GM21717 (cell line): ENCODE measurements at regions not wholly inside any gene's neighbourhood (a gene's known extent, or its start where the extent isn't known, plus 50 kb on each side); places are given as distances from the start of the nearest gene placed in this dataset.
"Not testable (repeated sequence)": the region's sequence is repeated elsewhere in the genome, so short reads cannot be mapped to it uniquely, and the experiment has no call there.

Source experiments
- ATAC-seq: cut with Tn5 transposase; IDR thresholded peaks from one replicate; pipeline ENCODE4 v1.9.1; 2021; ENCODE audit warnings: mild to moderate bottlenecking, moderate library complexity; ENCODE audit not compliant: unreplicated experiment

DNA sequence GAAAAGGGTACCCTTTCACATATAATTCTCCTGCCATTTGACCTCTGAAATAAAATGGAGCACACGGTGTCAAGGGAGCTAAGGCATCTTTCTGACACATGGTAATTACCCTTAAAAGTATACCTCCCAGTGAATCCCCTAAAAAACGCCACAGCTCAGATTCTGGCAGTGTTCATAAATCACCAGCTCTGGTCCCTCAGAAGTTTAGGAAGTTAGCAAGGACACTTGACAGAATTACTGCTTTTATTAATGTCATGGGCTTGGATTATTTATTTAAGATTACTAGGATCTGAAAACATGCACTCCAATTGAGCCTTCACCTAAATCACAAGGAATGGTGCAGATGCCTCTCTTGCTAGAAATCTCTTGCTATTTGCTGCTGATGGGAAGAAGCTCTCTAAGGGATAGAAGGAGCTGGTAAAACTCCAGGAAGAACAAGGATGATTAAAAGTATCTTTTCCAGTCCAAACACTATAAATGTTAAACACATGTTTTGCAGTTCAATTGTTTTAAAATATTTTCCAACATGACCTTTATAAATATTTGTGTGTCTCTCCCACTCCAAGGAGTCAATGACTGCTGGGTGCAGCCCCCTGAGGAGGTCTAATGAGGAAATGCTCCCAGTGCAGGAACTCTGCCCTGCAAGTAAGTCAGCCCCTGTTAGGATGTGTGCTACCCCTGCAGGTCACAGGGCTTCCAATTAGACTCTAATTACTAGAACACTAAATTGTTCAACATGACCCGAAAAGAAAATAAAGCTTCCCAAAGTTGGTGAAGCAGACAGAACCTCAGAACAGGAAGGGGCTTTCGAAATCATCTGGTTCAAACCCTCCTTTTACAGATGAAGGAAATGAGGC is 230.3 kb downstream of the TFAP2A start:
- no peak for ATAC-seq

DNA sequence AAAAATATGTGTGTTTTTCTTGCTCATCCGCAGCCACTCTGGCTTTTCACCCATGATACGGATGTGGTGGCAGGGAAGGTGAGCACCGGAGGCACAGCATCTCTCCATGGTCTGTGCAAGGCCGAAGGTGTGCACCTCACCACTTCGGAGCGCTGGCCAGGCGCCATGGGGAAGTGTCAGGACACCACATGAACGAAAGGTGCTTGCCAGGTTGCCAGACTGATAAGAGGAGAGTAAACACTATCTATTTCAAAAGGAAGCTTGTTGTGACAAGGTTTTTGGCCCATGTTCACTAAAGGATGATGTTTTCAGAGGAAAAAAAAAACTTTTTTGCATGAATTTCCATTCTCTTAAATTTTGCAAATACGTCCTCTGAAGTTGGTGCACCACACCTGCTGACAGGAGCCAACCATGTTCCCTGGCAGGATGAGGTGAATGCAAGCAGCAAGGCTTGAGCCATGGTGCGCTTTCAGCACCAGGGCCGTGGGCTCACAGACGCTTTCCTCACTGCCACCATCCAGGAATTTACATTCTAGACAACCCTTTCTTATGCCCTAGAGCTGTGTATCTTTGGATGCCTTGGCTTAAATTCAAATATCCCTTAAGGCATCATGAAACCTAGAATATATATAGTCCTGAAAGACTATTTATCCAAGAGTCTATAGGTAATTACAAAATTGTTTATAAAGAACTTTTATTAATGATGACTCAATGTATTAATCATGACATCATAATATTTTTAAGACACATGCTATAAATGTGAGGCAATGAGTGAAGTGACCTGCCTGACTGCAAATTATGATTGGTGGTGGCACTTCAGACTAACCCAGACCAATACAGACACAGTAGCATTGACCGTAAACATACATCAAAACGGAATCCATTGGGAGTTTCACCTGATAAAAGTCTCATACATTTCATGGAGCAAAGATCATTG is 234.5 kb downstream of the TFAP2A start:
- ATAC-seq, result no peak

DNA sequence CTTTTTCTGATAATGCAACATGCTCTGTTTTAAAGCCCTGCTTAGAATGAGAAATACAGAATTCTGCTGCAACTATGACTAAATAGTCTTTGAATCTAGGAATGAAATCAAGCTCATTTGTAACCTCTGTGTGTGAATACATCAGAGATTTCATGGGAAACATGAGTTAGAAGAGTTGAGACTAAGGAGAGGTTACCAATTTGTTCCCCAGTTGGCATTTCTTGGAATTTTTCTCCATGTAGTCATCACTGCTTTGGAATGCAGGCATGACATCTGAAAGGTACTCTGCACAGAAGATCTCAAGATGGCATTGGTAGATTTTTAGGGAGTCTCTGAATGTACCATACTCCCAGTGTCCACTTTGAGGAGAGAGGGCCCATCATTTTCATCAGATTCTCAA is 237.2 kb downstream of the TFAP2A start:
- ATAC-seq, result no peak

DNA sequence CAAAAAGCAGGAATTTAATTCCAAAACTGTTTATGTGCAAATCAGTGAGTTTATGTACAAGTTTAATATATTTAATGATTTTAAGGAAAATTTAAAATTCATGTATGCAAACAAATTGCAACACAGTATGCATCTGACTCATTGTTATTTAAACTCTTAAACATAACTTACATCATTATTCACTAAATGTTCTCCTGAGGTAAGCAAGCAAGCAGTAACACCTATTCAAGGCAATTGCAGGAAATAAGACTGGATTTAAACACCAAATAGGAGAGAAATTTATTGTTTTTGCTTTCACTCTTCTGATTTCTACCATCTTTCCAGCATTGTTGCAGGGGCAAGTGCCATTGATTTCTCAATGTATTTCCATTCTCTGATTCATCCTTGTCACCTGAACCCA is 239.5 kb downstream of the TFAP2A start:
- no peak for ATAC-seq

GRCh38 chr6:10174761-10175160 is 240.1 kb downstream of the TFAP2A start:
- ATAC-seq, result no peak

DNA sequence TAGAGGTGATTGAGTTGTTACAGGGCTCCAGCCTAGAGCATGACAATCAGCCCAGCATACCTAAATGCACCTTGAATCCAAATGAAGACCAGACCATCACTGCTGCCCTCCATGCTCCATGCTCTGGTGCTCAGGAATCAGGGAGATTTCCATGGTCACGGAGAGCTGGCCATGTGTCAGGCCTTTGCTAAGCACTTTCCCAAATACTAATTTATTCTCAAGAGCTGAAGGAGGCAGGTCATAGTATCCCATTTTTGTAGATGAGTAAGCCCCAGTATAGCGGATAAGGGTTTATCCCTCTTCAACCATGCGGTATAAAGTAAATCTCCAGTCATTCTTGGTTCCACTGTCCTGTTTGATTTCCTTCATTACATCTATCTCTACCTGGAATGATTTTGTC is 240.8 kb downstream of the TFAP2A start:
- ATAC-seq, result no peak

DNA sequence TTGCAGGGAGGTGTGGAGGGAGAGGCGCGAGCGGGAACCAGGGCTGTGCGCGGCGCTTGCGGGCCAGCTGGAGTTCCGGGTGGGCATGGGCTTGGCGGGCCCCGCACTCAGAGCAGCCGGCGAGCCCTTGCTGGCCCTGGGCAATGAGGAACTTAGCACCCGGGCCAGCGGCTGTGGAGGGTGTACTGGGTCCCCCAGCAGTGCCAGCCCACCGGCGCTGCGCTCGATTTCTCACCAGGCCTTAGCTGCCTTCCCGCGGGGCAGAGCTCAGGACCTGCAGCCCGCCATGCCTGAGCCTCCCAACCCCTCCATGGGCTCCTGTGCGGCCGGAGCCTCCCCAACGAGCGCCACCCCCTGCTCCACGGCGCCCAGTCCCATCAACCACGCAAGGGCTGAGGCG is 243.2 kb downstream of the TFAP2A start:
- ATAC-seq, result not testable (repeated sequence)

DNA sequence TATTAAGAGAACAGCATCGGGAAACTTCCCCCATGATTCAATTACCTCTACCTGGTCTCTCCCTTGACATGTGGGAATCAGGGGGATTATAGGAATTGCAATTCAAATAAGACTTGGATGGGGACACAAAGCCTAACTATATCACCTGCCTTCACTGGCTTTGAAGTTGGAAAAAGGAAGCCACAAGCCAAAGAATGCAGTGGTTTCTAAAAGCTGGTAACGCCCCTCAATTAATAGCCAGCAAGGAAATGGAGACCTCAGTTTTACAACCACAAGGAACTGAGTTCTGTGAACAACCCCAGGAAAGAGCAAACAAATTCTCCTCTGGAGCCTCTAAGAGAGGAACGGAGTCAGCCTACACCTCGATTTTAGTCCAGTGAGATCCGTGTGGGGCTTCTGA is 244.1 kb downstream of the TFAP2A start:
- ATAC-seq, result no peak

DNA sequence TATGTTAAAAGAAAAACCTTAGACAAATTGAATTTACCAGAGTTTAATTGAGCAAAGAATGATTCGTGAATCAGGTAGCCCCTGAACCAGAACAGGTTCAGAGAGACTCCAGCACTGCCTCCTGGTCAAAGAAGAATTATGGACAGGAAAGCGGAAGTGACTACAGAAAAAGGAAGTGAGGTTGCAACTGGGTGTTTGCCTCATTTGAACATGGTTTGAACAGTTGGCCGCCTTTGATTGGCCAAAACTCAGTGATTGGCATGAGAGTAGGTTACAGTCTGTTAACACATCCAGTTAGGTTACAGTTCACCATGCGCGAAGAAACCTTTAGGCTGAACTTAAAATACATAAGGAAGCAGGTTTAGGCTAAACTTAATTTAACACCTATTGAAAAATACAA is 248.8 kb downstream of the TFAP2A start:
- no peak for ATAC-seq

GRCh38 chr6:10163203-10163962 is 251.5 kb downstream of the TFAP2A start:
- ATAC-seq, result no peak

DNA sequence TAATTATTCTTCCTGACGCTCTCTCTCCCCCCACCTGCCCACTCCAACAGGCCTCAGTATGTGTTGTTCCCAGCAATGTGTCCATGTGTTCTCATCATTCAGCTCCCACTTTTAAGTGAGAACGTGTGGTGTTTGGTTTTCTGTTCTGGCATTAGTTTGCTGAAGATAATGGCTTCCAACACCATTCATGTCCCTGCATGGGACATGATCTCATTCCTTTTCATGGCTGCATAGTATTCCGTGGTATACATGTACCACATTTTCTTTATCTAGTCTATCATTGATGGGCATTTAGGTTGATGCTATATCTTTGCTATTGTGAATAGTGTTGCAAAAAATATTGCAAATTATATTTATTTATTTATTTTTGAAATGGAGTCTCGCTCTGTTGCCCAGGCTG is 258.0 kb downstream of the TFAP2A start:
- no peak for ATAC-seq

DNA sequence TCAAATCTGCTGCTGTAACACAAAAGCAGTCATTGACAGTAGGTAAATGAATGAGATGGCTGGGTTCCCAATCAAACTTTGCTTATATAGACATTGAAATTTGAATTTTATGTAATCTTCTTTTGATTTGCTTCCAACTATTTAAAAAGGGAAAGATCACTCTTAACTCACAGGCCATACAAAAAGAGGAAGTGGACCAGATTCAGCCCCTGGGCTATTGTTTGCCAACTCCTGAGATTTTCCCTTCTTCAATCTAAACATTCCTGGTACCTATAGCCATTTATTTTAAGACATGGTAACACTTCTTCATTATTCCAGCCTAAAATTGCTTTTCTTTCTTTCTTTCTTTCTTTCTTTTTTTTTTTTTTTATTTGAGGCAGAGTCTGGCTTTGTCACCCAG is 260.6 kb downstream of the TFAP2A start:
- no peak for ATAC-seq

GRCh38 chr6:10151144-10151915 is 263.5 kb downstream of the TFAP2A start:
- no peak for ATAC-seq

- ATAC-seq, result no peak
Observed at GRCh38 chr6:10149603-10150002, 265.3 kb downstream of the TFAP2A start.

DNA sequence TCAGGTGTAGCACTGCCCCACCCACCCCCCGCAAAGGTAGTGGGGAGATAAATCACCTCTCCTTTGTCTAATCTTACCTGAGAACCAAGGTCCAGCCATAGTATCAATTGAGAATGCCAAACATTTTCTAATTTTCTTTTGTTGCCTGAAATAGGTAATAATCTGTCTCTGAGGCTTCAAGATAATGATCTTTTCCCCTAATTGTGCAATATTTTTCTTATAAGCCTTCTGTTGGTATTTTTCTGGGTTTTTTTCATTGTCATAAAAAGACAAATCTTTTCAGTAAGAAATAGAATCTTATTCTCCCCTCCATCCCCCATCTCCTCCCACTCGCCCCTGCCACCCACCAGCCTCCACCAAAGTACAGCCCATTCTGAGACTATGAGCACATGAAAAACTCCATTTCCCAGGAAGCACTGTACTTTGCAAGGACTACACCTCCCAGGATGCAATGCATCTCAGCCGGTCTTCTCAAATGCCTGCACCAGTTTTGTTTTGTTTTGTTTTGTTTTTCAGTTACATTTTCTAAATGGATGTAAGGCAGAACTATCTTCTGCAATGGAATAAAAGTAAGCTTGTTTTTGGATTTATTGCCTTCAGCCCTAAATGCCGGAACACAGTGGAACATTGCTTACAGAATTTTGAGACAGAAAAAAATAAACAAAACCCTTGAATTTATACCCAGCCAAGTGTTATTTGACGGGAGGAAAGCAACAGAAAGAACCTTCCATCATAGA is 268.0 kb downstream of the TFAP2A start:
- ATAC-seq, result peak; percentile 99

DNA sequence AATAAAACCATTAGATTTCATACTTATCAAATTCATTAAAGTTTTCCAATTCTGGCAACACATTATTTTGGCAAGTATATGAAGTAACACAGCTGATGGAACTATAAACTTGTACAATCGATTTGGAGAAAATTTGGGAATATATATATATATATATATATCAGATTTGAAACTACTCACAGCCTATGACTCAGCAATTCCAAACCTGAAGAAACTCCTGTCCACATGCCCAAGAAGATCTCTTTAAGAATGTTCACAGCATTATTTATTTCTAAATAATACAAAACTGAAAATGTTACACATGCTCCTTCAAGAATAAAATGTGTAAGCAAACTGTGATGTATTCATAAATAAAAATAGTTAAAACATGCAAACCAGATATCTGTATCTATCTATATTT is 270.1 kb downstream of the TFAP2A start:
- no peak for ATAC-seq

GRCh38 chr6:10141746-10142443 is 273.0 kb downstream of the TFAP2A start:
- no peak for ATAC-seq

DNA sequence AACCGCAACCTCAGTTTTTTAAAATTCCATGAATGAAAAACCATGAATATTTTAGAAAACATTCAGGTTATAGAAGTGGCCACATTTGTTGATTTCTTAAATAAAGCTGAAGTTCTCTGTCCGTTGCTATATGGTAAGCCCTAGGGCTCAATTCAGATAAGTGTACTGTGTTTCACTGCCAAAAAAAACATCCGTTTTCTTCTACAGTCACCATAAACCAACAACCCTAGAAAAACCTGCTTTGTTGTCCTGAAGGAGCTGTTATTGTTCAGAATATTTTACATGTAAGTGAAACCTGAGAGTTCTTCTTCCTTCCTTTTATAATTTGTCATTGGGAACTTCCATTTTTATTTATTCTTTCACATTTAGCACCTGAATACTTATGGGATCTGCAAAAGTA is 274.1 kb downstream of the TFAP2A start:
- ATAC-seq, result no peak

- ATAC-seq, result no peak
Observed at GRCh38 chr6:10140136-10140535, 274.7 kb downstream of the TFAP2A start.
